Body of pancreas (tissue), 4 donors: ENCODE measurements at regions not wholly inside any gene's neighbourhood (a gene's known extent, or its start where the extent isn't known, plus 50 kb on each side); places are given as distances from the start of the nearest gene placed in this dataset.
"Not testable (repeated sequence)": the region's sequence is repeated elsewhere in the genome, so short reads cannot be mapped to it uniquely, and the experiment has no call there.

Experiments
- ATAC-seq: fragments of 150-250 bp; one replicate; pipeline ENCODE4 v1.9.1; 2016
- DNase-seq, 4 donors: peaks; one replicate each; pipeline ENCODE4 v3.0.0-alpha.2; 2019
- H3K27ac ChIP-seq, 4 donors: fragments of 200-600 bp; sonication (generic); 1 replicate in 3 of 4; 2 replicates in 1 of 4; pipeline versions ENCODE4 v1.5.1 to v1.6.1; 2016 to 2019; ENCODE audit warnings: mild to moderate bottlenecking in 1 of 4, mixed read lengths in 1 of 4, moderate library complexity in 1 of 4
- H3K27me3 ChIP-seq, 2 donors: fragments of 200-600 bp; sonication (generic); one replicate each; pipeline ENCODE4 v1.6.0; 2016; ENCODE audit warnings: mild to moderate bottlenecking in 1 of 2
- H3K36me3 ChIP-seq, 2 donors: fragments of 200-600 bp; sonication (generic); replicated peaks in 1 of 2; 2 replicates each; pipeline ENCODE4 v1.5.1; 2016; ENCODE audit warnings: low read depth in 2 of 2; ENCODE audit not compliant: insufficient read depth in 1 of 2
- H3K4me1 ChIP-seq: fragments of 200-600 bp; sonication (generic); one replicate; pipeline ENCODE4 v1.6.0; 2016
- H3K4me3 ChIP-seq, 2 donors: fragments of 200-600 bp; sonication (generic); 1 replicate in 1 of 2; 2 replicates in 1 of 2; pipeline ENCODE4 v1.5.1; 2016 to 2019
- H3K9me3 ChIP-seq, 3 donors: fragments of 200-600 bp; sonication (generic); 1 replicate in 2 of 3; 2 replicates in 1 of 3; pipeline ENCODE4 v1.5.1; 2016
- POLR2A ChIP-seq, 3 donors: fragments of 450-650 bp; IDR thresholded peaks; one replicate each; pipeline ENCODE4 v1.6.1; 2016; ENCODE audit warnings: antibody characterized with exemption in 3 of 3, mild to moderate bottlenecking in 2 of 3
- WGBS, 2 donors: methylation state at CpG; one replicate each; pipeline ENCODE4 v1.1.5; 2017; 5-methylcytosine and 5-hydroxymethylcytosine counted together
- intact Hi-C: fragments of 100-400 bp; cut with DNase I; formaldehyde crosslinking; loops from one replicate; pipeline ENCODE4 v1.15.1; 2023
- TF ChIP-seq, protein P1 (sequence below), 7 experiments: fragments of 450-650 bp in 4 of 7; fragments of 200-600 bp in 3 of 7; sonication (generic) in 3 of 7; IDR thresholded peaks; one replicate each; pipeline ENCODE4 v1.5.1; 2016 to 2019; ENCODE audit warnings: antibody characterized with exemption in 7 of 7

- H3K27me3 ChIP-seq = no peaks in the 10 kb centered on the region
- H3K4me1 ChIP-seq = no peaks in the 10 kb centered on the region
- no peak overlapping the region for H3K4me3 ChIP-seq
- 55 to 76% methylated on average over 1 of the region's 1 CpG for WGBS, 2 donors
- intact Hi-C loops = no loop called here
- no peak overlapping the region for H3K27ac ChIP-seq
- no peaks in the 10 kb centered on the region for H3K9me3 ChIP-seq
- ATAC-seq = no peak
- no peaks in the 10 kb centered on the region for H3K36me3 ChIP-seq
- TF ChIP-seq POLR2A (IDR thresholded peaks at IDR 0.05) = no peak
- no peak for DNase-seq
Observed at GRCh38 chr6:131436358-131436757, 136.7 kb upstream of the ARG1 start.

GRCh38 chr6:131443014-131443413 lies 130.0 kb upstream of the ARG1 start:
- Histone ChIP-seq H3K4me3 (no peak overlapping the region), H3K9me3 (no peaks in the 10 kb centered on the region), H3K4me1 (no peaks in the 10 kb centered on the region), H3K27me3 (no peaks in the 10 kb centered on the region), H3K36me3 (no peaks in the 10 kb centered on the region), H3K27ac (no peak overlapping the region)
- TF ChIP-seq, protein P1, sequence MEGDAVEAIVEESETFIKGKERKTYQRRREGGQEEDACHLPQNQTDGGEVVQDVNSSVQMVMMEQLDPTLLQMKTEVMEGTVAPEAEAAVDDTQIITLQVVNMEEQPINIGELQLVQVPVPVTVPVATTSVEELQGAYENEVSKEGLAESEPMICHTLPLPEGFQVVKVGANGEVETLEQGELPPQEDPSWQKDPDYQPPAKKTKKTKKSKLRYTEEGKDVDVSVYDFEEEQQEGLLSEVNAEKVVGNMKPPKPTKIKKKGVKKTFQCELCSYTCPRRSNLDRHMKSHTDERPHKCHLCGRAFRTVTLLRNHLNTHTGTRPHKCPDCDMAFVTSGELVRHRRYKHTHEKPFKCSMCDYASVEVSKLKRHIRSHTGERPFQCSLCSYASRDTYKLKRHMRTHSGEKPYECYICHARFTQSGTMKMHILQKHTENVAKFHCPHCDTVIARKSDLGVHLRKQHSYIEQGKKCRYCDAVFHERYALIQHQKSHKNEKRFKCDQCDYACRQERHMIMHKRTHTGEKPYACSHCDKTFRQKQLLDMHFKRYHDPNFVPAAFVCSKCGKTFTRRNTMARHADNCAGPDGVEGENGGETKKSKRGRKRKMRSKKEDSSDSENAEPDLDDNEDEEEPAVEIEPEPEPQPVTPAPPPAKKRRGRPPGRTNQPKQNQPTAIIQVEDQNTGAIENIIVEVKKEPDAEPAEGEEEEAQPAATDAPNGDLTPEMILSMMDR (IDR thresholded peaks at IDR 0.05) = no peak
- no peak for TF ChIP-seq POLR2A (IDR thresholded peaks at IDR 0.05)
- no peak for DNase-seq
- intact Hi-C loops = no loop called here
- no peak for ATAC-seq
- 86 to 87% methylated on average over 3 of the region's 3 CpGs for WGBS, 2 donors

DNA sequence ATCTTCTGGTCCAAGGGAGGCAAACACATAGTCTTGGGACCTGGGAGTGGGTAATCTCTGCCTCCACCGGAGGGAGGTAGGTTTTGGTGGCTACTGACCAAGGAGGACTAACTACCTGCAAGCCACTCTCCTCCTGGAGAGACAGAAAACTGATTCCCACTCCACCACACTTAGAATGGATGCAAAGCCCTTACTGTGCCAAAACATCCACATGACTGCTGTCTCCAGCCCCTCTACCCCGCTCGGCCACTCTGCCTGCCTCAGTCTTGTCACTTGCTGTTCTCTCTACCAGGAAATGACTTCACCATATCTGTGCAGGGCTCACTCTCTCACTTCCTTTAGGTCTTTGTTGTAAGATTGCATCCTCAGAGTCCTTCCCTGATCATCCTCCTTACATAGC lies 129.5 kb upstream of the ARG1 start:
- H3K9me3 ChIP-seq = no peaks in the 10 kb centered on the region
- WGBS, 2 donors = 80 to 86% methylated on average over 3 of the region's 3 CpGs
- intact Hi-C loops = no loop called here
- DNase-seq = no peak
- H3K27ac ChIP-seq = no peak overlapping the region
- no peaks in the 10 kb centered on the region for H3K27me3 ChIP-seq
- H3K4me3 ChIP-seq = no peak overlapping the region
- H3K36me3 ChIP-seq = no peaks in the 10 kb centered on the region
- ATAC-seq = no peak
- TF ChIP-seq, protein P1 (IDR thresholded peaks at IDR 0.05) = no peak
- TF ChIP-seq POLR2A (IDR thresholded peaks at IDR 0.05) = no peak
- no peaks in the 10 kb centered on the region for H3K4me1 ChIP-seq

GRCh38 chr6:131445356-131445755 lies 127.7 kb upstream of the ARG1 start:
- intact Hi-C loops, H3K4me3 ChIP-seq, H3K27ac ChIP-seq, ATAC-seq, DNase-seq, H3K9me3 ChIP-seq, H3K27me3 ChIP-seq, H3K4me1 ChIP-seq, H3K36me3 ChIP-seq: not testable (repeated sequence)

- H3K27me3 ChIP-seq = no peaks in the 10 kb centered on the region
- no peak for ATAC-seq
- no peak overlapping the region for H3K4me3 ChIP-seq
- WGBS, 2 donors = 76 to 82% methylated on average over 4 of the region's 4 CpGs
- H3K27ac ChIP-seq = no peak overlapping the region
- H3K9me3 ChIP-seq = no peaks in the 10 kb centered on the region
- intact Hi-C loops = no loop called here
- no peaks in the 10 kb centered on the region for H3K4me1 ChIP-seq
- TF ChIP-seq POLR2A (IDR thresholded peaks at IDR 0.05) = no peak
- TF ChIP-seq, protein P1 (IDR thresholded peaks at IDR 0.05) = no peak
- no peak for DNase-seq
- no peaks in the 10 kb centered on the region for H3K36me3 ChIP-seq
Observed at GRCh38 chr6:131450861-131451260, 122.2 kb upstream of the ARG1 start.

DNA sequence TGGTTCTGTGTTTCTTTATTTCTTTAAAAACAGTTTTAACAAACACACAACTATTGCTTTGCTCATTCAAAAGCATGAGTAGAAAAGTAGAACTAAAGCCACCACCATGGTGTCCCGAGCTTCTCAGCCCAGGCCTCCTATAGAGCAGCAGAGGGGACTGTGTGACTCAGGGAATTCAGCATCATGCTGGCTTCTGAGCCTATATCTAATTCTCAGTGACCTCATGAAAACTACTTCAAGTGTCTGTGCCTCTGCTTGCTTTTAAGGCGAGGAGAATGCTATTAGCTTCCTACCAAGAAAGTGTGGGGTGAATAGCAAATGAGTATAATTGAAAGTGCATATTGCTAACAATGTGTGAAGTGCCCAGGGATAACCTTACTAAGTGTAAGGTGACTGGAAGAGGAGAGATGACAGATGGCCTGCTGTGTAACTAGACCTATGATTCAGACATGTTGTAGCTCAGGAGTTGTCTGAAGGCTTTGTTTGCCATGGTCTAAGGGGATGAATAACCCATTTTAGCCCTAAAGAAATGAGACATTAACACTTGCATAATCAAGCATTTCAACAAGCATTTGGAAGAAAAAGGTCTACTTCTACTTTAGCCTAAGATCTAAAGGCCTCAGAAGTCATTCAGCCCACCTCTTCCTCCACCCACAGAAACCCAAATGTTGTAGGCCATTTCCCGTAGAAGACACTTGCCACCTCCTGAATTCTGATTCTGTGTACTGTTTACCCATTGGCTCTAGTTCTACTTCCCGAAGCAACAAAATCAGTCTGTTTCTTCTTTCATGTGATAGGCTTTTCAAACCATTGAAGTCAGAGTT lies 121.5 kb upstream of the ARG1 start:
- Histone ChIP-seq H3K27ac (no peak overlapping the region), H3K36me3 (no peaks in the 10 kb centered on the region), H3K4me3 (no peak overlapping the region), H3K9me3 (no peaks in the 10 kb centered on the region), H3K27me3 (no peaks in the 10 kb centered on the region), H3K4me1 (no peaks in the 10 kb centered on the region)
- 76 to 85% methylated on average over 4 of the region's 4 CpGs for WGBS, 2 donors
- ATAC-seq (no peak), DNase-seq (no peak)
- TF ChIP-seq, protein P1 (IDR thresholded peaks at IDR 0.05) = no peak
- TF ChIP-seq POLR2A (IDR thresholded peaks at IDR 0.05) = no peak
- intact Hi-C loops = no loop called here
